HG03175 (cell line): ENCODE measurements at regions not wholly inside any gene's neighbourhood (a gene's known extent, or its start where the extent isn't known, plus 50 kb on each side); places are given as distances from the start of the nearest gene placed in this dataset.

Experiments
- ATAC-seq: cut with Tn5 transposase; IDR thresholded peaks from one replicate; pipeline ENCODE4 v1.9.1; 2021; ENCODE audit warnings: mild to moderate bottlenecking, moderate library complexity; ENCODE audit not compliant: unreplicated experiment

GRCh38 chr10:44769450-44769849 lies 141.7 kb upstream of the TMEM72 start:
- no peak for ATAC-seq

DNA sequence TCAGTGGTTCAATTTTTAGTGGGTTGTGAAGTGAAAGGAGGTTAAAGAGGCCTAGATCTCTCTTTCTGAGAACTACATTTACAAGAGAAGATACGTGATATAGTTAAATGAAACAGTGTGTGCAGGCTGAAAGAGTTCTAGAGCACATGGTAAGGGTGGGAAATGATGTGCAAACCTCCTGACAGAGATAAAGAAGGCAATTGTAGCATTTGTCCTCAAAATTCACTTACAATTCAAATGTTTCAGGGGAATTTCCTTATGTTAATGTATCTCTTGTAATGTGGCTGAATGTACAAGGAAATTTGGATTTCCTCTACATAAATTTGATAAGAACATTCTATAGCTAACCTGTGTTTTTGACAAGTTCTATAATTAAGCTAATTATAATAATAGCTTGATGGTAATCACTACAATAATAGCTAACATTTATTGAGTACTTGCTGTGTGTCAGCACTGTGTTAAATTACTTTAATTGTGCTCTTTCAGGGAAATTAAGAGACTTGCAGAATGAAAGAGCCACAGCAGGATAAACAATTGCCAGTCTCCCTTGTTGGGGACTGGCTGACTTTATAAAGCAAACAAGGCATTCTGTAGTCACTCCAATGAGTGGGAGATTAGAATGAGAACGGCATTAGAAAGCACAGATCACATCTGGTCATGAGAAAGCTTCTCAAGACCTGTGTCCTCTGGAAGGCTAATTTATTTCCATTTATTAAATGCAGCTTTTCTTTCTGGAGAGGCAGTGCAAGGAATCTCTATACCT lies 139.7 kb upstream of the TMEM72 start:
- ATAC-seq, result no peak

- ATAC-seq, result no peak
These were observed 137.6 kb upstream of the TMEM72 start for GRCh38 chr10:44773565-44773964.

DNA sequence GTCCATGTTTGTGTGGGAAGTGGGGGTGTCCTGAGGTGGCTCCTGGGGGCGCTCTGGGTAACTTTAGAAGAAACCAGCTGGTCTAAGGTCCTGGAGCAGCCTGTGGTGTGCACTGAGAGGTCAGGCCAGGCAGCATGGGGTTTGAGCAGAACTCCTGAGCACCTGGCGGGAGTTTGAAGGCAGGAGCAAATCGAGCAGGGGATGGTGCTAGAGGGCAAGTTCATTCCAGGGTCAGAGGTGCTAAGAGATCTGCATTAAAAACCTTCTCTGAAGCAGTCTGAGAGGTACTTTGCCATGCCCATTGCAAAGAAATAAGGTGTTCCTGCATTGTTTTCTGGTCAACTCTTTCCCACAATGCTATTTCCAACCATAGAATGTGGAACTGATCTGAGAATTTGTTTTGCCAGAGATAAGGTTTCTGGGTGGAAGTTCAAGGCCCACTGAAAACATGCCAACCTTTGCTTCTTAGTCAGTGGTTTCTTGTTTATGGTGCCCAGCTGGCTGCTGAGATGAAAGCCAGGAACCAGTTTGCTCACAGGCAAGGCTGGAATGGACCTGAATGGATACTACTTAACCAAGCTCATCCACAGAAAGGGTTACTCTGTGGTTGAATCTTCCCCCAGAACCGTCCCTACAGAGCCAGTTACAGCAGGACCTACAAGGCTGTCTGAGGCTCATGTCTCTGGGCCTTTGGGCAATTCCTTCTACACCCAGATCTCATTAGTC lies 136.3 kb upstream of the TMEM72 start:
- no peak for ATAC-seq

- no peak for ATAC-seq
These were observed 135.8 kb upstream of the TMEM72 start for GRCh38 chr10:44775402-44775741.

DNA sequence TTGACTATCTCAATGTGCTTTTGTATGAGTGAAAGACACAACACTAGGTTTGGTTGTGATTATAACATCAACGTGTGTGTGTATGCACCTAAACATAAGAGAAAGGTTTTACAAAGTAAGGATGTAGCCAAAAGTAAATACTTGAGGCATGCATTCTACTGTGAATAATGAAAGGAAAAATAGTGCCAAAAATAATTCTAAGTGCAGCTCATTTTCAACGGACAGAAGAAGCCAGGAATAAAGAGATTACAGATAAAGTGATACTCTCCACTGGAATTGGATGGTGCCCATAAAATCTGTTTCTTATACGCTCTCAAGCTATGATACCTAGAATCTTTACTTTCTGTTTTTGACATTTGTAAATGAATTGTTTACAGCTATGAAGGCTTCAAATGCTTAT lies 135.0 kb upstream of the TMEM72 start:
- ATAC-seq, result no peak

DNA sequence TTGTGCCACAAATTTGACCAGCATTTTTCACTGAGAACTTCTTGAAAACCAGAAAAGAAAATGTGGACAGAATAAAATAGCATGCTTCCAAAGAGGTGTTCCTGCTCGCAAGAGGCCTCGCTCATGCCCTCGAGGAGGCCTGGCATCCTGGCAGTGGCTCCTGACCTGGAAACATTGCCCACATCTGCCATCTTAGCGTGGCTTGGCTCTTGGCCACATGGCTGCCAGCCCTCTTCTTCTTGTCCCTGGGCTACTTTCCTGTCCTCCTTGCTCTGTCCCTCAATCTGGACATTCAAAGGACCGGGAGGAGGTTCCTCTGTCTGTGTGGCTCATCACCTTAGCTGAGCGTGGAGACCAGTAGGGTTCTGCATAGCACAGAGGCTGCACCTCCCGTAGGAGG lies 131.6 kb upstream of the TMEM72 start:
- ATAC-seq, result no peak

DNA sequence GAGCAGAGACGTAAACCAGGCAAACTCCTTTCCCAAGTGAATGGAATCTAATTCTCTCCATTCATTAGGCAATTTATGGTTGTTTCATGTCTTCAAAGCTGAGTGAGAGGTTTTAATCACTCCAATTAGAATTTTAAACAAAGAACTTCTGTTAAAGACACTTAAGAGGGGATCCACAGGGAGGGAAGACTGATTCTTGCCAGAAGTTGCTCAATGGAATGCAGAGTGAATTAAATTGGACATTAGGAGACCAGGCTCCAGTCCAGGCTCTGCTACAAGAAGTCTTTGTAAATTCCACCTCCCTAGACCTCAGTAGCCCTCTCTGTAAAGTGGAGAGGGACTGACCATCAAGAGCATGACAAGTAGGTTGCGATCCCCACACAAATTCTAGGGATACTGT lies 130.7 kb upstream of the TMEM72 start:
- ATAC-seq, result no peak

DNA sequence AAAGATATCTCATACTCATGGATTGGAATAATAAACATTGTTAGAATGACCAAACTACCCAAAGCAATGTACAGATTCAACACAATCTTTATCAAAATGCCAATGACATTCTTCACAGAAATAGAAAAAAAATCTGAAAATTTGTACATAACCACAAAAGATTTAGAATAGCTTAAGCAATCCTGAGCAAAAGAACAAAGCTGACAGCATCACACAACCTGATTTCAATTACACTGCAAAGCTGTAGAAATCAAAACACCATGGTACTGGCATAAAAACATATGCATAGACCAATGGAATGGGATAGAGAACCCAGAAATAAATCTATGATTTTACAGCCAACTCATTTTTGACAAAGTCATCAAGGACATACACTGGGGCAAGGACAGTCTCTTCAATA lies 130.0 kb upstream of the TMEM72 start:
- no peak for ATAC-seq

DNA sequence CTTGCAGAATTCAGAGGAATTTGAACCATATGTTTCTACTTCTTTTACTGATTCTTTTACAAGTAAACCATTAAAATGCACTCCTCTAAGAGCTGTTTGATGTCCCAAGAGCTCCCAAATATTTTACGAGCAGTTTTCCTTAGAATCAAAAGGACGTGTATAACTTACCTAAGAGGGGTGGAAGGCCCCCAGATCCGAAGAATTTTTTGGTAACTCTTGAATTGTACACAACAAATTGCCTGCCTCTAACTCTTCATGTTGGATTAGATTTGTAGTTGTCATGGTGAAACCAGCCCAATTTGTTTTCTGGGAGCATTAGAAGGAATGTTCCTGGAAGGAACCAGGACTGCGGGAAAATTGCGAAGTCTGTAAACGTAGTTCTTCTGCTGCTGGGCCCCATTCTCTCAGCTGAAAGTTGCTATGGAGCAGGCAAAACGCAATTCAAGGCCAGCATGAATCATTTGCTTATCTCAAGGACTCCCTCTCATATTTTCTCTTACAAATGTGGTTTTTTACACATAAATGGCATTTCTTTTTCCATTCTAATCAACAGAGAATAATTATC lies 124.8 kb upstream of the TMEM72 start:
- ATAC-seq, result no peak

GRCh38 chr10:44787480-44788075 lies 123.6 kb upstream of the TMEM72 start:
- ATAC-seq, result no peak

- ATAC-seq, result no peak
These were observed 122.7 kb upstream of the TMEM72 start for GRCh38 chr10:44788147-44789129.

- no peak for ATAC-seq
These were observed 118.9 kb upstream of the TMEM72 start for GRCh38 chr10:44792119-44792775.

GRCh38 chr10:44799966-44800365 lies 111.2 kb upstream of the TMEM72 start:
- no peak for ATAC-seq

DNA sequence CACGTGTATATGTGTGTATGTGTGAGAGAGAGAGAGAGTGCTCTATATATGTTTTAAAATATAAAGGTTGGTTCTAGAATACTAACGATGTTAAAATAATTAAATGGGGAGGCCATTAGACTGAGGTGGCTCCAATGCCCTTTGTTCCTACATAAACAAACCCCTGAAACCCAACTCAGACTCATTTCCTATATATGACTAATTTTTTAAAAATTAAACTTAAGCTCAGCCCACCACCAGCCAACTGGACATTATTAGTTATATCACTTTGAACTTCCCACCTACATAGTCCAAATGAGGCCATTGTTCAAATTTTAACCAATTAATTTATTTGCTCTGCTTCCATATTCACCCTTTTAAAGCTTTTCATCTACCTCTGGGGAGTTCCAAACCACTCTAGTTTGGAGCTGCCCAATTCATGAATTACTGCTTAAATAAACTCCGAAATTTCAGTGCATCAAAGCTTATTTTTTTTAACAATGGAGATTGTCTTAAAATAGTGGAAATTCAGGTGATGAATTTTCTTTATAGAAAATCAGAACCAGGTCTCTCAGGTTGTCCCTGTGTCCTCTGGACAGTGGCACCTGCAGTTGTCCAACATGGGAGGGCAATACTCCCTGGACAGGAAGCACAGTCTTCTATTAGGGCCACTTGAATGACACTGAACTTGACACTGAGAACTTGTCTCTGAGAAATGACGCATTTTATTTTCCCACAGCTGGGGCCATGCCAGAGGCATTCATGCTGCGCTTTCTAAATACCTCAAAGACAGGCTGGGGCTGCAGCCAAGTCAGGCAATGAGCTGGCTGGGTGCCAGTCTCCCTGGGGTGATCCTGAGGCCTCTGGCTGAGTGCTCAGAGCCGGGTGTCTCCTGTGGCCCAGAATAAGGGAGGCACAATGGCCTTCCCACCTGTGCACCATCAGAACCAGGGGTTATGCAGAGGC lies 109.5 kb upstream of the TMEM72 start:
- ATAC-seq, result no peak

- ATAC-seq, result no peak
These were observed 107.3 kb upstream of the TMEM72 start for GRCh38 chr10:44803862-44804261.

- ATAC-seq, result no peak
These were observed 106.5 kb upstream of the TMEM72 start for GRCh38 chr10:44804661-44805060.

- ATAC-seq, result no peak
These were observed 105.5 kb upstream of the TMEM72 start for GRCh38 chr10:44805466-44806210.
